ENCODE measurements at regions not wholly inside any gene's neighbourhood (a gene's known extent, or its start where the extent isn't known, plus 50 kb on each side); places are given as distances from the start of the nearest gene placed in this dataset.
"Not testable (repeated sequence)": the region's sequence is repeated elsewhere in the genome, so short reads cannot be mapped to it uniquely, and the experiment has no call there.

GRCh38 chr10:8283166-8283905, 228.8 kb downstream of the GATA3 start:
- dilution Hi-C loops (cut with MboI; ENCODE audit: extremely low pct_ligation_motif_present, low sequenced_read_pairs) = no loop called here
- no peak overlapping the region for H3K9ac ChIP-seq (replicated peaks; ENCODE audit: extremely low read depth, insufficient read depth, low read length)
- BruUV-seq (replicated peaks) = no TSS peak
- FAIRE-seq = no peak
- no peaks in the 10 kb centered on the region for H3K36me3 ChIP-seq (ENCODE audit: control insufficient read depth in 2 of 2, extremely low read depth in 1 of 2, insufficient read depth in 2 of 2, low read length in 2 of 2)
- DNase-seq (ENCODE audit: low read depth, low spot score) = no peak
- H4K20me1 ChIP-seq (replicated peaks; ENCODE audit: control insufficient read depth, extremely low read depth, insufficient read depth, low read length) = no peaks in the 10 kb centered on the region
- H3K9me3 ChIP-seq (replicated peaks; ENCODE audit: control insufficient read depth, insufficient read depth, low read length) = no peaks in the 10 kb centered on the region
- ChIA-PET POLR2A (no interaction called here), CTCF (no interaction called here)
- H3K4me3 ChIP-seq (replicated peaks in 1 of 3; ENCODE audit: insufficient read depth in 1 of 3, low read depth in 1 of 3, low read length in 3 of 3) = no peak overlapping the region
- H3K9me1 ChIP-seq (replicated peaks; ENCODE audit: control insufficient read depth, extremely low read depth, insufficient read depth, low read length) = no peaks in the 10 kb centered on the region
- no peaks in the 10 kb centered on the region for H3K4me1 ChIP-seq (ENCODE audit: control insufficient read depth, extremely low read depth, insufficient read depth, low read length)
- H3K27ac ChIP-seq (ENCODE audit: insufficient read depth, low read depth, low read length) = no peak overlapping the region
- TF ChIP-seq FOS (IDR thresholded peaks at IDR 0.05; ENCODE audit: borderline replicate concordance, insufficient read depth, low read length) (no peak), EZH2 (IDR thresholded peaks at IDR 0.05; ENCODE audit: borderline replicate concordance, low read depth, low read length, severe bottlenecking) (no peak), MYC (IDR thresholded peaks at IDR 0.05; ENCODE audit: low read depth, low read length) (no peak)
- H3K4me2 ChIP-seq (ENCODE audit: insufficient read depth, low read length) = no peak overlapping the region
- peaks cover 0 to 5% of the 10 kb centered on the region in 2 experiments for H3K27me3 ChIP-seq (ENCODE audit: control insufficient read depth in 2 of 2, insufficient read depth in 2 of 2, low read length in 2 of 2)
- no peaks in the 10 kb centered on the region for H3K79me2 ChIP-seq (ENCODE audit: control insufficient read depth, insufficient read depth, low read length)
- H2AFZ ChIP-seq (ENCODE audit: low read depth, low read length) = no peak overlapping the region
- intact Hi-C loops (cut with micrococcal nuclease) = no loop called here

- POLR2A ChIA-PET = no interaction called here
- dilution Hi-C loops (cut with MboI; ENCODE audit: extremely low pct_ligation_motif_present, low sequenced_read_pairs) (no loop called here), intact Hi-C loops (cut with micrococcal nuclease) (no loop called here)
- DNase-seq (ENCODE audit: low read depth, low spot score) (no peak), FAIRE-seq (no peak)
- no peak overlapping the region for H3K4me2 ChIP-seq (ENCODE audit: insufficient read depth, low read length)
- no TSS peak for BruUV-seq (replicated peaks)
- no peak overlapping the region for H2AFZ ChIP-seq (ENCODE audit: low read depth, low read length)
- H3K4me1 ChIP-seq (ENCODE audit: control insufficient read depth, extremely low read depth, insufficient read depth, low read length) = no peaks in the 10 kb centered on the region
- no peaks in the 10 kb centered on the region for H3K36me3 ChIP-seq (ENCODE audit: control insufficient read depth in 2 of 2, extremely low read depth in 1 of 2, insufficient read depth in 2 of 2, low read length in 2 of 2)
- no peak overlapping the region for H3K4me3 ChIP-seq (replicated peaks in 1 of 3; ENCODE audit: insufficient read depth in 1 of 3, low read depth in 1 of 3, low read length in 3 of 3)
- peaks cover 0 to 5% of the 10 kb centered on the region in 2 experiments for H3K27me3 ChIP-seq (ENCODE audit: control insufficient read depth in 2 of 2, insufficient read depth in 2 of 2, low read length in 2 of 2)
- no peak overlapping the region for H3K27ac ChIP-seq (ENCODE audit: insufficient read depth, low read depth, low read length)
- no peaks in the 10 kb centered on the region for H4K20me1 ChIP-seq (replicated peaks; ENCODE audit: control insufficient read depth, extremely low read depth, insufficient read depth, low read length)
- no peak overlapping the region for H3K9ac ChIP-seq (replicated peaks; ENCODE audit: extremely low read depth, insufficient read depth, low read length)
- TF ChIP-seq MYC (IDR thresholded peaks at IDR 0.05; ENCODE audit: low read depth, low read length) (no peak), MAX (IDR thresholded peaks at IDR 0.05; ENCODE audit: insufficient read depth, insufficient read length) (no peak), POLR2AphosphoS5 (IDR thresholded peaks at IDR 0.05; ENCODE audit: insufficient read depth, low read depth, low read length) (no peak), EZH2 (IDR thresholded peaks at IDR 0.05; ENCODE audit: borderline replicate concordance, low read depth, low read length, severe bottlenecking) (no peak), CTCF (IDR thresholded peaks at IDR 0.05; ENCODE audit: extremely low read depth in 1 of 2, insufficient read depth in 1 of 2, low read depth in 1 of 2, low read length in 2 of 2) (no peak), POLR2A (IDR thresholded peaks at IDR 0.05; ENCODE audit: low read depth, low read length) (no peak)
- H3K9me1 ChIP-seq (replicated peaks; ENCODE audit: control insufficient read depth, extremely low read depth, insufficient read depth, low read length) = no peaks in the 10 kb centered on the region
- CTCF ChIA-PET = no interaction called here
- no peaks in the 10 kb centered on the region for H3K79me2 ChIP-seq (ENCODE audit: control insufficient read depth, insufficient read depth, low read length)
- H3K9me3 ChIP-seq (replicated peaks; ENCODE audit: control insufficient read depth, insufficient read depth, low read length) = no peaks in the 10 kb centered on the region
Measured at GRCh38 chr10:8283986-8284385, 229.5 kb downstream of the GATA3 start.

GRCh38 chr10:8285970-8286369, 231.5 kb downstream of the GATA3 start:
- CTCF ChIA-PET; BruUV-seq (replicated peaks); H3K4me2 ChIP-seq (ENCODE audit: insufficient read depth, low read length); H3K9me1 ChIP-seq (replicated peaks; ENCODE audit: control insufficient read depth, extremely low read depth, insufficient read depth, low read length); H3K27ac ChIP-seq (ENCODE audit: insufficient read depth, low read depth, low read length); intact Hi-C loops (cut with micrococcal nuclease); H4K20me1 ChIP-seq (replicated peaks; ENCODE audit: control insufficient read depth, extremely low read depth, insufficient read depth, low read length); H3K9me3 ChIP-seq (replicated peaks; ENCODE audit: control insufficient read depth, insufficient read depth, low read length); POLR2A ChIA-PET; H3K79me2 ChIP-seq (ENCODE audit: control insufficient read depth, insufficient read depth, low read length); FAIRE-seq; H3K4me3 ChIP-seq (replicated peaks in 1 of 3; ENCODE audit: insufficient read depth in 1 of 3, low read depth in 1 of 3, low read length in 3 of 3); H3K36me3 ChIP-seq (ENCODE audit: control insufficient read depth in 2 of 2, extremely low read depth in 1 of 2, insufficient read depth in 2 of 2, low read length in 2 of 2); H3K27me3 ChIP-seq (ENCODE audit: control insufficient read depth in 2 of 2, insufficient read depth in 2 of 2, low read length in 2 of 2); H2AFZ ChIP-seq (ENCODE audit: low read depth, low read length); H3K9ac ChIP-seq (replicated peaks; ENCODE audit: extremely low read depth, insufficient read depth, low read length); H3K4me1 ChIP-seq (ENCODE audit: control insufficient read depth, extremely low read depth, insufficient read depth, low read length); dilution Hi-C loops (cut with MboI; ENCODE audit: extremely low pct_ligation_motif_present, low sequenced_read_pairs); DNase-seq (ENCODE audit: low read depth, low spot score): not testable (repeated sequence)

All from endothelial cell of umbilical vein (primary cell).